HFFc6 (cell line): ENCODE measurements at regions not wholly inside any gene's neighbourhood (a gene's known extent, or its start where the extent isn't known, plus 50 kb on each side); places are given as distances from the start of the nearest gene placed in this dataset.

Experiments
- DNase-seq: peaks from one replicate; pipeline ENCODE4 v3.0.0-alpha.2; 2018
- H3K27ac Mint-ChIP-seq: 2 replicates; pipeline ENCODE4 v1.8.0; 2020; ENCODE audit warnings: mild to moderate bottlenecking, mixed read lengths
- H3K27me3 Mint-ChIP-seq: 2 replicates; pipeline ENCODE4 v1.8.0; 2021; ENCODE audit warnings: mild to moderate bottlenecking, moderate library complexity, mixed read lengths; ENCODE audit not compliant: insufficient read depth
- H3K36me3 Mint-ChIP-seq: 2 replicates; pipeline ENCODE4 v1.8.0; 2021; ENCODE audit warnings: low read depth, mixed read lengths
- H3K4me1 Mint-ChIP-seq: 2 replicates; pipeline ENCODE4 v1.8.0; 2020; ENCODE audit warnings: low read depth, mixed read lengths
- H3K4me3 Mint-ChIP-seq: 2 replicates; pipeline ENCODE4 v1.8.0; 2020; ENCODE audit warnings: mild to moderate bottlenecking, moderate library complexity, mixed read lengths
- H3K9me3 Mint-ChIP-seq: 2 replicates; pipeline ENCODE4 v1.8.0; 2020; ENCODE audit warnings: mild to moderate bottlenecking, mixed read lengths
- CTCF ChIP-seq: fragments of 200-600 bp; sonication (generic); IDR thresholded peaks from 2 replicates; pipeline ENCODE4 v1.5.0; 2021; ENCODE audit warnings: antibody characterized with exemption, mild to moderate bottlenecking

GRCh38 chr11:134746609-134747008, 334.6 kb upstream of the B3GAT1 start:
- no peaks in the 10 kb centered on the region; the same call in 1 of the 2 replicates for H3K27me3 Mint-ChIP-seq
- peaks cover 75% of the 10 kb centered on the region for H3K9me3 Mint-ChIP-seq
- DNase-seq, result no peak
- no peak overlapping the region for H3K4me3 Mint-ChIP-seq
- no peak overlapping the region for H3K27ac Mint-ChIP-seq
- H3K4me1 Mint-ChIP-seq, result no peaks in the 10 kb centered on the region; the same call in 1 of the 2 replicates
- H3K36me3 Mint-ChIP-seq, result peaks cover 6% of the 10 kb centered on the region; the same call in 1 of the 2 replicates
- no peak for TF ChIP-seq CTCF

DNA sequence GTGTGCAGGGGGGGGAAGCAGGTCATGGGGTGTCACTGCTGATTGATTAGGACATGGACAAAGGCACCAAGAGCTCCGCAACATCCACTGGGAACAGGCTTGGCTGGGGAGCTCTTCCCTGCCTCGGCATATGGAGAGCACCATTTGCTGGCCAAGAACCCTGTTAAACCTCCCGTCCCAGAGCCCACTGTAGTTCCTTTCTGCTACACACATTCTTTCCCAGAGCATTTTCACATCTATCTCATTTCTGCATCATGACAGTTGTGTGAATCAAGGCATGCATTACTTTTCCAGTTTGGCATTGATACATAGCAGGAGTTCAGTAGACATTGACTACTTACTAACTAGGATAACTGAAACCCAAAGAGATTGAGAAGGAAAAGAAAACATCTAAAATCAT, 333.4 kb upstream of the B3GAT1 start:
- no peaks in the 10 kb centered on the region; the same call in 1 of the 2 replicates for H3K4me1 Mint-ChIP-seq
- no peak for TF ChIP-seq CTCF
- DNase-seq, result no peak
- H3K27ac Mint-ChIP-seq, result no peak overlapping the region
- no peaks in the 10 kb centered on the region; the same call in 1 of the 2 replicates for H3K27me3 Mint-ChIP-seq
- H3K36me3 Mint-ChIP-seq, result peaks cover 6% of the 10 kb centered on the region; the same call in 1 of the 2 replicates
- H3K4me3 Mint-ChIP-seq, result no peak overlapping the region
- H3K9me3 Mint-ChIP-seq, result peaks cover 64% of the 10 kb centered on the region

GRCh38 chr11:134743820-134744195, 331.8 kb upstream of the B3GAT1 start:
- Mint-ChIP-seq H3K27ac (no peak overlapping the region), H3K9me3 (peaks cover 48% of the 10 kb centered on the region), H3K4me1 (no peaks in the 10 kb centered on the region; the same call in 1 of the 2 replicates), H3K4me3 (no peak overlapping the region), H3K27me3 (no peaks in the 10 kb centered on the region; the same call in 1 of the 2 replicates), H3K36me3 (no peaks in the 10 kb centered on the region; the same call in 1 of the 2 replicates)
- no peak for DNase-seq
- no peak for TF ChIP-seq CTCF

DNA sequence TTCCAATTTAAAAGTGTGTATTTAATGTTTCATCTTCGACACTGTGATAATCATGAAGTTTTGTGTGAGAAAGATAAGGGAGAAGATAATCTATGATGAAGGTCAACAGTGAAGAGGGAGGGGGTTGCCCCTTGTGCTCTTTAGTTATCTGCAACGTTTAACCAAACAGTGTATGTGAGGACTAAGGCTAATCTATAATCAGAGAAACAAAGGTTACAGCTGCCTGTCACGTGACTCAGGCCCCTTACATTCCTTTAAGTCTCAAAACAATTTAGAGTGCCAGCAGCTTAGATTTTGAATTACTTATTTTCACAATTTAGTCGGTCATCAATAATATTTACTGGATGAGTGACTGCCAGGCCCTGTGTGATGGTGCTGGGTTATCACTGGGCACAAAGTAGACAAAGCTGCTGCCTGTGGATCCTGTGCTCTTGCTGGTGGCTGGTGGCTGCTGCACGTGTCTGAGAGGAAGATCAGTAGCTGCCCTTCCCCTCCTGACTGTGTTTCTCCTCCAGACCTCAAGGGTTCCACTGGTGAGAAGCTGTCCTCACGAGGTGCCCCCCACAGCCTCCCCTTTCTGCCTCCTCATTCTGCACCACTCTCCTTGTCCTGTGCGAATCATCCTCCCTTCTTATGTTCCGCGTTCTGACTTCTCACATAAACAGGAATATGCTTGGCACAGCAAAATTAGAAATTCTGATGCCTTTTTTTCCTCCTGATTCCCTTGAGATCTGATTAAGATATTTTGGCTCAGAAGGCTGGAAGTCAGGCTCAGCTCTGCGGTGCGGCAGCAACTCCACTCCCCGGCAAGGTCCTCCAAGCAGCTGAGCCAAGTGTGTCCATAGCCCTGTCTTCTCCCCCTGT, 331.1 kb upstream of the B3GAT1 start:
- TF ChIP-seq CTCF, result no peak
- no peak overlapping the region for H3K27ac Mint-ChIP-seq
- DNase-seq, result no peak
- no peaks in the 10 kb centered on the region; the same call in 1 of the 2 replicates for H3K27me3 Mint-ChIP-seq
- no peaks in the 10 kb centered on the region; the same call in 1 of the 2 replicates for H3K36me3 Mint-ChIP-seq
- no peak overlapping the region for H3K4me3 Mint-ChIP-seq
- no peaks in the 10 kb centered on the region; the same call in 1 of the 2 replicates for H3K4me1 Mint-ChIP-seq
- peaks cover 42% of the 10 kb centered on the region for H3K9me3 Mint-ChIP-seq

GRCh38 chr11:134742224-134742612, 330.2 kb upstream of the B3GAT1 start:
- no peaks in the 10 kb centered on the region for H3K27me3 Mint-ChIP-seq
- DNase-seq, result no peak
- H3K4me1 Mint-ChIP-seq, result no peaks in the 10 kb centered on the region; the same call in 1 of the 2 replicates
- peaks cover 32% of the 10 kb centered on the region for H3K9me3 Mint-ChIP-seq
- no peak for TF ChIP-seq CTCF
- H3K36me3 Mint-ChIP-seq, result no peaks in the 10 kb centered on the region; the same call in 1 of the 2 replicates
- H3K4me3 Mint-ChIP-seq, result no peak overlapping the region
- no peak overlapping the region for H3K27ac Mint-ChIP-seq
